Urinary bladder (tissue), 3 donors: ENCODE measurements at regions not wholly inside any gene's neighbourhood (a gene's known extent, or its start where the extent isn't known, plus 50 kb on each side); places are given as distances from the start of the nearest gene placed in this dataset.

Experiments
- DNase-seq: peaks from one replicate; pipeline ENCODE4 v3.0.0-alpha.2; 2015; ENCODE audit errors: extremely low spot score
- H3K27ac ChIP-seq: one replicate; pipeline ENCODE4 v1.5.1; 2013; ENCODE audit warnings: low read depth, mild to moderate bottlenecking, moderate library complexity
- H3K36me3 ChIP-seq: one replicate; pipeline ENCODE4 v1.6.1; 2013; ENCODE audit warnings: mild to moderate bottlenecking, moderate library complexity; ENCODE audit not compliant: insufficient read depth
- H3K4me1 ChIP-seq: one replicate; pipeline ENCODE4 v1.6.1; 2013; ENCODE audit warnings: mild to moderate bottlenecking, moderate library complexity; ENCODE audit not compliant: insufficient read depth
- H3K4me3 ChIP-seq: one replicate; pipeline ENCODE4 v1.5.1; 2013; ENCODE audit warnings: low read depth, low read length
- WGBS: extraction: QIAGEN DNeasy Blood & Tissue Kit; methylation state at CpG from one replicate; pipeline ENCODE4 v1.1.7; 2013; 5-methylcytosine and 5-hydroxymethylcytosine counted together
- donor health status: healthy with polysubstance abuse.
- donor health status: healthy.

DNA sequence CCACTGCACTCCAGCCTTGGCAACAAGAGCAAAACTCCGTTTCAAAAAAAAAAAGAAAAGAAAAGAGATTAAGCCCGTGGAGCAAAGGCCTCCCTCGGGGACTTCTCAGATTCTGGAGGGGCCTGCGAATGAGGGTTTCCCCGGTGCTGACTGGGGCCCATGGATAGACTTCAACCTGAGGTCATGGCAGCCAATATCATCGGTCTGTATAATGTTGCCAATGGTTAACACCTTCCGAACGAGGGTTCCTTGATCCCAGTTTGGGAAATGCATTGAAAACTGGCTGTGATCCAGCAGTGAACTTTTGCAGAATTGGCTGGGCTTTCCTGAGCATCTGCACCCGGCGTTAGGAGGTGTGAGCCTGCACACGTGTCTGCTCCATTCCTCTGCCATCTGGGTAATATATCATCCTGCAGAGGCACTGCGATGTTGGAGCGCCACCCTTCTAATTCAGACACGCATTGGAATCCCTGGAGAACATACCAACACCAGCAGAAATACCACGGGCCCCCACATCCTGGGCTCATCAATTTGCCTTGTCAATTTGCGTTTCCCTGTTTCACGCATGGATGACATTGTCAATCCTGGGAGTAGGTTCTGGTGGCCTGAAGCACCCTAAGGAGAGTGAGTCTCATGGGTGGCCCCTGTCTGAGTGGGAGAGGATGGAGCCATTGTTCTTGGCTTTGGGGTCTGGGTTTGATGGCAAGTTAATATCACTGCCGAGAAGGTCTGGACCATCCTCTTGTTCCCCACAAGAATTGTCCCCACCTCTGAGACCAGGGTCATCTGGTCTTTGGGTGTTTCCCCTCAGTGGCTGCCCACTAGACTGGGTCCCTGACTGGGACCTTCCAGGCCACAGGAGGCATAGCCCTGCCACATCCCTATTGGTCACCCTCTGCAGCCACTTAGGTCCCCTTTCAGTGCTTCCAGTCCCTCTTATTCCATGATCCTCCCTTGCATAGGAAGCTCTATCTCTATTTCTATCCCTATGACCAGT, 441.0 kb downstream of the PTPRU start:
- no peak for DNase-seq
- H3K4me1 ChIP-seq, result no peaks in the 10 kb centered on the region
- no peaks in the 10 kb centered on the region for H3K36me3 ChIP-seq
- H3K27ac ChIP-seq, result no peak overlapping the region
- WGBS, result 58% methylated on average over 18 of the region's 18 CpGs
- H3K4me3 ChIP-seq, result no peak overlapping the region

DNA sequence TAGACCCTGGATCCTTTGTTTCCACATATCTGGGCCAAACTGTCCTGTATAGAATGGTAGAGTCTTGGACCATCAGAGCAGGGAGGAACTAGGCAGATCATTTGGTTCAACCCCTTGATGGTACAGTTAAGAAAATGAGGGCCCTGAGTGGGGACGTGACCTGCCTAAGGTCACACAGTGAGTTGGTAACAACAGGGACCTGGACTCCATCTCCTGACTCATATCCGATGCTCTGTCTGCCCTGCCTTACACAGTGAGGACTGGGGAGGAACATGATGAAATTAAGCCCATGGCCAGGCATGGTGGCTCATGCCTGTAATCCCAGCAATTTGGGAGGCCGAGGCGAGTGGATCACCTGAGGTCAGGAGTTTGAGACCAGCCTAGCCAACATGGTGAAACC, 440.2 kb downstream of the PTPRU start:
- H3K4me1 ChIP-seq, result no peaks in the 10 kb centered on the region
- no peaks in the 10 kb centered on the region for H3K36me3 ChIP-seq
- WGBS, result 47% methylated on average over 4 of the region's 4 CpGs
- no peak overlapping the region for H3K4me3 ChIP-seq
- no peak overlapping the region for H3K27ac ChIP-seq
- no peak for DNase-seq

DNA sequence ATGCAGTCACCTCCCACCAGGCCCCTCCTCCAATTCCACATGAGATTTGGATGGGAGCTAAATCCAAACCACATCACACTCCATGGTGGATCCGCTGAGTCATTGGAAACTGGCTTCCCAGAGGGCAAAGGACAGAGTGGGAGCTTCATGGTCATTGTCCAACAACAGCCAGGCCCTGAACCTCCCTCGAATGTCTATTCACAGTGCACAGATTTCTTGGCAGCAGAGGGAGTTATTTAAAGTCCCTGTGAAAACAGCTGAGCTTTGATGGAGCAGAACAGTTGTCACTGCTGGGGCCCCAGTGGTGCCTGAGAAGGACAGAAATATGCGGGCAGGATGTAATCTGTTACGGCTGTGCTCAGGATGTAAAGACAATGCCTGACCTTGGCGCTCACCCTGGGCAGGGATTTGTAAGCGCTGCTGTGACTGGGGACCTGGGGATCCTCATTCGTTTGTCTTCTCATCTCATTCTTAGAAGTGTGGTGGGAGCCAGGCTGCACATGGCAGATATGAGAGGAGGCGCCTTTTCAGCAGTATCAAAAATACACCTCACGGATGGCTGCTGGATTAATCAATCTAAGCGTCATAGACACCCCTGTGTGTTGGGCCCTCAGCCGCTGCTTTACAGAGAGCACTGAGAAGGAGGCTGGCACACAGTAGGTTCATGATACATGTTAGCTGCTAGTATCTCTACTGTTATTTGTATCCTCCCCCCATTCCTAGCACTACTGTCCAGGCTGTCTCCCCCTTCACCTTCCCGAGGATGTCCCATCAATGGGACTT, 439.4 kb downstream of the PTPRU start:
- Histone ChIP-seq H3K4me3 (no peak overlapping the region), H3K27ac (no peak overlapping the region), H3K4me1 (no peaks in the 10 kb centered on the region), H3K36me3 (no peaks in the 10 kb centered on the region)
- 57% methylated on average over 12 of the region's 12 CpGs for WGBS
- no peak for DNase-seq

DNA sequence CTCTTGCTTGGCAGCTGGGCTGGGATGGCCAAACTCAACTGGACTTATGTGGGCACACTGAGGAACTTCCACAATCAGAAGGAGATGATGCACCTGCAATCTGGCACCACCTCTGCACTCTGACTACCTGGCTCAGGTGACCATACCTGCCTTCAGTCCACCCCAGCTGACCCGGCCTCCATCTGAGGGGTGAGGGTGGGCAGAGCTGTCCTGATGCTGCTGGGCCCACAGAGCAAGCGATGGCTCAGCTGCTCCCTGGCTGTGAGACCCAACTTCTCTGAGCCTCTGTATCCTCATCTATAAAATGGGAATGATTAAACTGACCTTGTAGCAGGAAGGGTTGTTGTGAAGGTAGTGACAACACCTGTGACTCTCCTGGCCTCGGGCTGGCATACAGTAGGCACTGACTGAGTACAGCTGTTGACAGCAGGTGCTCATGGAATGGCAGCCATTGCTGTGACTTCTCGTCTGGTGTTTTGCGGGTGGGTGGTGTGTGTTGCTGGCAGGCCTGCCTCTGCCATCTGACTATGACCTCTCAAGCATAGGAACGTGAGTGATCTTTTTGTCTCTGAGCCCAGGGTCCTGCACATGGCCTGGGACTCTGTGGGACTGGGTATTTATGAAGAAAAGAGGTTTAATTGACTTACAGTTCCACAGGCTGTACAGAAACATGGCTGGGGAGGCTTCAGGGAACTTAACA, 438.5 kb downstream of the PTPRU start:
- Histone ChIP-seq H3K36me3 (no peaks in the 10 kb centered on the region), H3K4me1 (peaks cover 2% of the 10 kb centered on the region), H3K27ac (no peak overlapping the region), H3K4me3 (no peak overlapping the region)
- WGBS, result 95% methylated on average over 6 of the region's 6 CpGs
- no peak for DNase-seq

DNA sequence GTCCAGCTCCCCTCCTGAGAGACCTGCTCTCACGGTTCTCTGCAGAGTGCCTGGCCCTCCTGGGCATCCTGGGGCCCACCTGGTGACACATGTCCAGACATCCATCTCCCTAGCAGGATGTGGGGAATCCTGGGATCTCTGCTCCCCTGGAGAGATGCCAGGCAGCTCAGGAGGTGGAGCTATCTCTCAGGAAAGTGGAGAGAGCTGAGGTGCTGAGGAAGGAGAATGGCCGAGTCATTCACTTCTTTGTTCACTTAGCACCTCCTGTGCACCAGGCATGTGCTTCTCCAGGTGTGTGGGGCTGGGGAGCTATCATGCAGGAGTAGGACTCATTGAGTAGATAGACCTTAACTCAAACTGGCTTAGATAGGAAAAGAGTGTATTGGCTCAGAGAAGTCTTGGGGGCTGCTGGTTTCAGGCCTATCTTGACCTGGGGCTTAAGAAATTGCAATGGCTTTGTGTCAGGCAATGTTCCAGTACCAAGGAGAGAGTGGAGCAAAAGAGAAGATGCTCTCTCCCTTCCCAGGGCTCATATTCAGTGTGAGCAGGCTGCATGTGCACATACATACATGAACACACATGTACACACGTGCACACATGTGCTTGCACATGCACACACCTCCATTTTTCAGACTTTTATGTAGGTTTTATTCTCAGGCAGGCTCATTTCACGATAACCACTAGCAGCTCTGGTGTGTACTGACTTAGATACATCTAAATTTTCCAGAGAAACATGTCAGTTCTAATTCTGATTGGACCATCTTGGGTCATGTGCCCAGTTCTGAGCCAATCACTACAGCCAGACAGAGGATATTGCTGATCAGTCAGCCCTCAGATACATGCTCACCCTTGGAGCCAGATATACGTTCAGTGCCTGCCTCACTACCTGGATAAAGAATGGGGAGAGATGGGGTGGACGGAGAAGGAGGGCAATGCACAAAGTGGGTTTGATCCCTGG, 437.6 kb downstream of the PTPRU start:
- H3K36me3 ChIP-seq, result no peaks in the 10 kb centered on the region
- no peak for DNase-seq
- 72% methylated on average over 6 of the region's 6 CpGs for WGBS
- H3K4me3 ChIP-seq, result no peak overlapping the region
- peaks cover 2% of the 10 kb centered on the region for H3K4me1 ChIP-seq
- H3K27ac ChIP-seq, result no peak overlapping the region

DNA sequence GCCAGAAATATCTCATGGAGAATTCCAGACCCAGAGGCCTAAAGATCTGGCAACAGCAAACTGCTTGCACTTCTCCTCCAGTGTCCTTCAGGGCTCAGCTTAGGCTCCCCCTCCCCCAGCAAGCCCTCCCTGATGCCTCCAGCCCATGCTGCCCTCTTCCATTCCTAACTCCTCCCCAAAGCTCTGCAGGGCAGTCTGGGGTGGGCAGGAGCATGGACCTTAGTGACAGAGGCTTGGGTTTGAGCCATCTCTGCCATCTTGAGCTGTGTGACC, 436.8 kb downstream of the PTPRU start:
- Histone ChIP-seq H3K36me3 (no peaks in the 10 kb centered on the region), H3K4me1 (peaks cover 2% of the 10 kb centered on the region), H3K27ac (no peak overlapping the region), H3K4me3 (no peak overlapping the region)
- no peak for DNase-seq

DNA sequence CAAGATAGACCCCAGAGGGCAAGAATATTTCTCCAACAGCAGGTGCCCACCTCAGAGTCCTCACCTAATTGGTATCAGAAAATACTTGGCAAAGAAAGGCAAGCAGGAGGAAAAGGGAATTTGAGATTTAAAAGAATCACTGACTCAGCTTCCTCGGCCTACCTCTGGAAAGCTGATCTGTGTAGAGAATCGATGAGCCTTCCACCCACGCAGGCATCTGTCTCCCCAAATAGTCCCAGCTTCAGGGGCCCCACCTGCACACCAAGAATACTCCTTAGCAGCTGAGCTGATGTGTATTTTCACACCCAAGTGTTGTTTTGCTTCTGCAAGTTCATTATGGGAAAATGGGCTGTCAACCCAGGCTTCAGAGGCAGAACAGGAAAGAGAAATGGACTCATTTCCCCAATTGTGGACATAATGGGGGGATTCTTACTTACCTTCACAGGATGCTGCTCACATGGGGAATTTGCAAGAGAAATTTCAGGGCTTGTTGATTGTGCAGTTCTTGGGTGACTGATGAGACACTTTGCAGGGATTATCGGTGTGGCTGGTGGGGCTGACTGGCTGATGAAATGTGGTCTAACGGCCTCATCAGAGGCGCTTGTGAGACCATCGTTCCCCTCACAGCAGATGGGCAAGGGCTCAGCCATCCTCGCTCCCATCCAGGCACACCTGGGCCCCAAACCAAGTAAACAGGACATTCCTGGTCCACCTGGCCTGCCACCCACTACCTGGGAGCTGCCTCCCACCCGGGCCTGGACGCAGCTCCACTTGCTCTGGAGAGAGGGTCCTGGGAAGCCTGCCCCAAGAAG, 436.3 kb downstream of the PTPRU start:
- Histone ChIP-seq H3K27ac (no peak overlapping the region), H3K4me1 (peaks cover 2% of the 10 kb centered on the region), H3K4me3 (no peak overlapping the region), H3K36me3 (no peaks in the 10 kb centered on the region)
- 84% methylated on average over 10 of the region's 10 CpGs for WGBS
- no peak for DNase-seq

DNA sequence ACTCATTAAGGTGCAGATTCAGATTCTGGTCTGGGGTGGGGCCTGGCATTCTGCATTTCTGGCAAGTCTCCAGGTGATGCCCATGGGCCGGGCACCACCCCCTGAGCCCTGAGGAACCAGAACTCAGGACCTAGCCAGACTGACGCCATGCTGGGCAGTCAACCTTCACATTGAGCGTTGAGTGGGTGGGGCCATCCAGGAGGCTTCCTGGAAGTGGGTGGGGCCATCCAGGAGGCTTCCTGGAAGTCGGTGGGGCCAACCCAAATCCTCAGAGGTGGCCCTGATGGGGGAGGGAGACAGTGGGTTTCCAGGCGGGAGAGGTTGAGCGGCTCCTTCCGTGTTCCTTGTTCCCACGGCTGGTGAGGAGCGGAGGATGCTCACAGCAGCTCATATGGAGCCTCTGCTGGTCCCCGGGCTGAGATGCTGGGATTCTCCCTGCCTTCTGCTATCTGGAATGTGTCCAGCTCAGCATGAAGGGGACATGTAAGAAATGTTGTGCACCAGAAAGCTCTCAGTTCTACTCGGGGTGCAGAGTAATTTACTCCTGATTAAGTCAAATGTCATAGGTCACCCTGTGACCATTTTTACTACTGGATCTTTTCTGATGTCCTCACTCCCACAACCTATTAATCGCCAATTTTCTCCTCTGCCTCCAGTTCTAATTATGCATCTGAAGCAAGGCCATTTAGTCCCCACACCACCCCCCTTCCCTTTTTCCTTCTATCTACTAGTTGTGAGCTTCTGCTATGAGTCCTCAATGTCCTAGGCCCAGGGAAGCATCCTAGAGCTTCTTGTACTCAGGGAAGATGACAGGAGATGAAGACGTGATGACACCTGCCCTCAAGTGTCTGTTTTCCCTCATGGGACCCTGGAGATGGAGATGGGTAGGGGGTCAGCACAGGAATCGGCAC, 435.4 kb downstream of the PTPRU start:
- Histone ChIP-seq H3K27ac (no peak overlapping the region), H3K36me3 (no peaks in the 10 kb centered on the region), H3K4me1 (peaks cover 2% of the 10 kb centered on the region), H3K4me3 (no peak overlapping the region)
- no peak for DNase-seq
- 79% methylated on average over 14 of the region's 14 CpGs for WGBS

DNA sequence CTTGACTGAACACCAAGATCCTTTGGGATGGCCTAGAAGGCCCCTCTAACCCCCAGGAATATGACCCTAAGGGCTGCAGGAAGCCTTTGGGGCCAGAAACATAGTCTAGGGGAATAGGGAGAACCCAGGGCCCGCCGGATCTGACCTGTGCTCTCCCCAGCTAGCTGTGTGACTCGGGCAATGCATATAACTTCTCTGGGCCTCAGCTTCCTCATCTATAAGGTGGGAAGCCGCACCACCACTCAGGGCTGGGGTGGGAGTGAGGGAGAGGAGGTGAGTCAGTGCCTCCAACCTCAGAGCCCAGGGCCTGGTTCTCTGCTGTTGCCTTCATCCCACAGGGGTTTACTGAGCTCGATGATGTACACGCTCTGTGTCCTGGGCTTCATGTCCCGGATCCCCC, 434.4 kb downstream of the PTPRU start:
- no peak for DNase-seq
- peaks cover 2% of the 10 kb centered on the region for H3K4me1 ChIP-seq
- H3K4me3 ChIP-seq, result no peak overlapping the region
- H3K27ac ChIP-seq, result no peak overlapping the region
- no peaks in the 10 kb centered on the region for H3K36me3 ChIP-seq
- 93% methylated on average over 7 of the region's 7 CpGs for WGBS

DNA sequence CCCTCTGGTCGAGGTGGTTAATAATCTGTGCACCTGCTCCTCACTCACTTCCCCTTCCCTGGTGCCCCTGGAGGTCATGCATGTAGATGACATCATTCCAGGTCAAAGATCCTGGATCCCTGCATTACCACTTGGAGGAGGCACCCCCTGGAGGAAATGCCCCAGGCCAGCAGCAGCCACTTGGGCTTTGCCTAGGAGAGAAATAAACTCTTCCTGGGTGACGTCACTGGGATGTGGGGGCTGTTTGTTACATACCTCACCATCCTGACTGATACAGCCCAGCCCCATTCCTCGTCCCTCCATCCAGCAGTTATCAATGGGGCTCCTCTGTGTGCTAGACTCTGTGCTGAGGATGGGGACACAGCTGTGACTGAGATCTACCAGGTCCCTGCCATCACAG, 433.6 kb downstream of the PTPRU start:
- Histone ChIP-seq H3K4me3 (no peak overlapping the region), H3K36me3 (no peaks in the 10 kb centered on the region), H3K27ac (no peak overlapping the region), H3K4me1 (peaks cover 2% of the 10 kb centered on the region)
- no peak for DNase-seq
- WGBS, result 62% methylated on average over 3 of the region's 3 CpGs

DNA sequence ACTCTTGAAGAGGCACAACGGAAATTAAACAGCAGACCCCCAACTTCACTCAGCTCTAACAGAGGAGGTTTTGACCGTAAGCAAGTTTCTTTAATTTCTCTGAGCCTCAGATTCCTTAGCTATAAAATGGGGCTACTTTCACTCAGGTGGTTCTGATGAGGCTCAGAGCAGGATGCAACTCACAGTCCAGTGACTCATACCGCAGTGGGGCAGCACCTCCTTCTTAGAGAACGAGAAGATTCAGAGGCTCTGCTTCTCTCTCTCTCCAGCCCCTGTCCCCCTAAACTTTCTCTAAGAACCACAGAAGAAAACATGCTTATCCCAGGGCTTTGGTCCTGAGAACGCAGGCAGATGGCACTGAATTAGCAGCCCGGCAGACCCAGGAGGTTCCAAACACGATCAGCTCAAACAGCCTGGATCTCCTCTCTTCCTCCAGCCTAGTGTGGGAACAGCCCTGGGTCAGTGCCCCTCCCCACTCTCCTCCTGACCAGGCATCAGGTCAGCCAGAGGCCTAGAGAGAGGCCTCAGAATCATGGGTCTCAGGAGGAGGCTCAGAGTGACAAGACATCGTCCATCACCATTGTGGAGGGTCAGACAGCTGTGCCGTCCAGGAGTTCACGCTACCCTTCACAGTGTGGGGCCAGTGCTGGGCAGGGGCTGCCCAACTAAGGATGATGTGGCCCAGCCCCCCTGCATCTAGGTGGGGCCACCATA, 433.0 kb downstream of the PTPRU start:
- H3K4me1 ChIP-seq, result peaks cover 2% of the 10 kb centered on the region
- 73% methylated on average over 10 of the region's 10 CpGs for WGBS
- DNase-seq, result no peak
- no peaks in the 10 kb centered on the region for H3K36me3 ChIP-seq
- H3K4me3 ChIP-seq, result no peak overlapping the region
- no peak overlapping the region for H3K27ac ChIP-seq
